Endothelial cell of umbilical vein (primary cell): ENCODE measurements at regions not wholly inside any gene's neighbourhood (a gene's known extent, or its start where the extent isn't known, plus 50 kb on each side); places are given as distances from the start of the nearest gene placed in this dataset.
A peak's percentile ranks its signal among the peaks of the same experiment; 100 is the strongest.

ENCODE experiments used
- BruUV-seq: library from RNA; stranded (reverse); fragments of 400-500 nt; replicated peaks from 2 replicates; lab custom pipeline; 2021; lab: Mats Ljungman, UMichigan
- CTCF ChIA-PET: fragments of 300-600, 350-600 bp; sonication (Branson Sonifier 250); formaldehyde crosslinking; loops from one replicate; lab custom pipeline; 2021; ENCODE audit warnings: antibody characterized with exemption, inconsistent platforms; lab: Charles Lee
- POLR2A ChIA-PET: fragments of 300-600, 350-600 bp; sonication (Branson Sonifier 250); formaldehyde crosslinking; loops from one replicate; lab custom pipeline; 2021; ENCODE audit warnings: antibody characterized with exemption, inconsistent platforms; lab: Charles Lee
- DNase-seq: peaks from one replicate; pipeline ENCODE4 v3.0.0-alpha.2; 2011; ENCODE audit warnings: low read depth, low spot score
- FAIRE-seq: peaks from 2 replicates; lab custom pipeline; 2011; peaks lifted over from hg19 to GRCh38; lab: Jason Lieb, UNC
- H2AFZ ChIP-seq: 2 replicates; pipeline ENCODE4 v1.6.0; 2012; ENCODE audit warnings: low read depth, low read length, control low read depth, inconsistent platforms
- H3K27ac ChIP-seq: 2 replicates; pipeline ENCODE4 v1.5.1; 2011; ENCODE audit warnings: low read depth, mild to moderate bottlenecking, control low read depth, low read length, moderate library complexity; ENCODE audit not compliant: insufficient read depth
- H3K27me3 ChIP-seq, 2 experiments: 2 replicates each; pipeline versions ENCODE4 v1.6.0 to v1.6.1; 2011; ENCODE audit warnings: low read length in 2 of 2, mixed read lengths in 1 of 2; ENCODE audit not compliant: control insufficient read depth in 2 of 2, insufficient read depth in 2 of 2
- H3K36me3 ChIP-seq, 2 experiments: 2 replicates in 1 of 2; 3 replicates in 1 of 2; pipeline ENCODE4 v1.5.1; 2011; ENCODE audit warnings: low read length in 2 of 2, mild to moderate bottlenecking in 1 of 2, moderate library complexity in 1 of 2; ENCODE audit not compliant: control insufficient read depth in 2 of 2, insufficient read depth in 2 of 2; ENCODE audit errors: extremely low read depth in 1 of 2
- H3K4me1 ChIP-seq: 3 replicates; pipeline ENCODE4 v1.5.1; 2011; ENCODE audit warnings: mild to moderate bottlenecking, low read length; ENCODE audit not compliant: control insufficient read depth, insufficient read depth; ENCODE audit errors: extremely low read depth
- H3K4me2 ChIP-seq: 2 replicates; pipeline ENCODE4 v1.6.1; 2011; ENCODE audit warnings: low read length, control low read depth, mixed read lengths; ENCODE audit not compliant: insufficient read depth
- H3K4me3 ChIP-seq, 3 experiments: fragments of 200-600 bp in 1 of 3; sonication (generic), shearing (Covaris generic) in 1 of 3; replicated peaks in 1 of 3; 2 replicates each; pipeline ENCODE4 v1.5.1; 2011 to 2016; ENCODE audit warnings: control low read depth in 3 of 3, low read length in 3 of 3, mild to moderate bottlenecking in 2 of 3, inconsistent platforms in 1 of 3, low read depth in 1 of 3, moderate library complexity in 1 of 3; ENCODE audit not compliant: insufficient read depth in 1 of 3
- H3K79me2 ChIP-seq: 2 replicates; pipeline ENCODE4 v1.6.0; 2012; ENCODE audit warnings: low read length, inconsistent platforms; ENCODE audit not compliant: control insufficient read depth, insufficient read depth
- H3K9ac ChIP-seq: replicated peaks from 2 replicates; pipeline ENCODE3; 2011; ENCODE audit warnings: low read length, control low read depth; ENCODE audit not compliant: insufficient read depth; ENCODE audit errors: extremely low read depth
- H3K9me1 ChIP-seq: replicated peaks from 3 replicates; pipeline ENCODE4 v1.6.0; 2011; ENCODE audit warnings: mild to moderate bottlenecking, low read length; ENCODE audit not compliant: control insufficient read depth, insufficient read depth; ENCODE audit errors: extremely low read depth
- H3K9me3 ChIP-seq: replicated peaks from 2 replicates; pipeline ENCODE4 v1.5.1; 2012; ENCODE audit warnings: low read length, inconsistent platforms; ENCODE audit not compliant: control insufficient read depth, insufficient read depth
- H4K20me1 ChIP-seq: replicated peaks from 2 replicates; pipeline ENCODE3; 2011; ENCODE audit warnings: mild to moderate bottlenecking, low read length; ENCODE audit not compliant: control insufficient read depth, insufficient read depth; ENCODE audit errors: extremely low read depth
- GATA2 ChIP-seq: IDR thresholded peaks from 2 replicates; pipeline ENCODE4 v1.7.0; 2011; ENCODE audit warnings: low read depth, mild to moderate bottlenecking, moderate library complexity, mixed read lengths, low read length; ENCODE audit not compliant: insufficient read length, insufficient read depth
- JUN ChIP-seq: IDR thresholded peaks from 2 replicates; pipeline ENCODE4 v1.6.1; 2011; ENCODE audit warnings: borderline replicate concordance, low read depth; ENCODE audit not compliant: insufficient read length, insufficient read depth
- MYC ChIP-seq: IDR thresholded peaks from one replicate; pipeline ENCODE4 v1.6.1; 2011; ENCODE audit warnings: mild to moderate bottlenecking, low read depth, low read length
- POLR2A ChIP-seq: IDR thresholded peaks from 2 replicates; pipeline ENCODE4 v1.6.1; 2012; ENCODE audit warnings: low read depth, mild to moderate bottlenecking, control low read depth, low read length
- dilution Hi-C: fragments of 300-500 bp; cut with MboI; formaldehyde crosslinking; loops from one replicate; pipeline ENCODE4 v1.15.0; 2019; ENCODE audit warnings: low sequenced_read_pairs; ENCODE audit not compliant: extremely low pct_ligation_motif_present
- intact Hi-C: fragments of 100-400 bp; cut with micrococcal nuclease; formaldehyde crosslinking; loops from one replicate; pipeline ENCODE4 v1.10.0; 2022
- TF ChIP-seq, protein P1 (sequence below), 2 donors: IDR thresholded peaks; 1 replicate in 1 of 2; 2 replicates in 1 of 2; pipeline ENCODE4 v1.5.1; 2011; ENCODE audit warnings: low read length in 2 of 2, mild to moderate bottlenecking in 2 of 2, moderate library complexity in 2 of 2, control low read depth in 1 of 2, inconsistent platforms in 1 of 2, low read depth in 1 of 2; ENCODE audit not compliant: insufficient read depth in 1 of 2; ENCODE audit errors: extremely low read depth in 1 of 2
- TF ChIP-seq, protein P2 (sequence below): IDR thresholded peaks from 2 replicates; pipeline ENCODE4 v1.6.1; 2011; ENCODE audit not compliant: insufficient read depth, insufficient read length

DNA sequence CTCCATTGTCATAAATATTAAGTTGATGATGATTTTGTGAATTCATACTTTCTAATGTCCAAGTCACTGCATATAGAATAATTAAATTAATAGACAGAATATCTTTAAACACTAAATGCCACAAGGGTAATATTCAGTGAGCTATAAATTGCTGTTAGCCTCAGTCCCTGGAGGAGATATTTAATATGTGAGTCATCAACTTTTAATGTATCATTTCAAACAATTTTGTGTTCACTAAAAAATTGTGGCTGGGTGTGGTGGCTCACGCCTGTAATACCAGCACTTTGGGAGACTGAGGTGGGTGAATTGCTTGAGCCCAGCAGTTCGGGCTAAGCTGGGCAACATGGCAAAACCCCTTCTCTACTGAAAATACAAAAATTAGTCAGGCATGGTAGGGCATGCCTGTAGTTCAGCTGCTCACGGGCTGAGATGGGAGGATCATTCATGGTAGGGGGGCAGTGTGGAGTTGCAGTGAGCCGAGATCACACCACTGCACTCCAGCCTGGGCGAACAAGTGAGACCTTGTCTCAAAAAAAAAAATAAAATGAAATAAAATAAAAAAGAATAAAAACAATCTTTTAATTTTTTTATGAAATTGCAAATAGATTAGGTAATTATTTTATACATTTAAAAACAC is 717.3 kb upstream of the CHD1 start:
- Histone ChIP-seq H4K20me1 (no peaks in the 10 kb centered on the region), H3K9me1 (no peaks in the 10 kb centered on the region), H3K9me3 (no peaks in the 10 kb centered on the region), H3K4me3 (no peak overlapping the region), H3K4me2 (no peak overlapping the region), H3K9ac (no peak overlapping the region), H3K36me3 (no peaks in the 10 kb centered on the region), H2AFZ (peak overlapping the region; percentile 21), H3K27ac (no peak overlapping the region), H3K27me3 (no peaks in the 10 kb centered on the region), H3K4me1 (no peaks in the 10 kb centered on the region), H3K79me2 (no peaks in the 10 kb centered on the region)
- dilution Hi-C loops (no loop called here), intact Hi-C loops (no loop called here)
- no TSS peak for BruUV-seq
- ChIA-PET CTCF (interaction anchor here (2.1 kb wide), 1 partner anchor 541 kb away, joined by 4 read pairs; no protein-coding TSS in a partner anchor), POLR2A (no interaction called here)
- no peak for DNase-seq
- TF ChIP-seq, protein P1, sequence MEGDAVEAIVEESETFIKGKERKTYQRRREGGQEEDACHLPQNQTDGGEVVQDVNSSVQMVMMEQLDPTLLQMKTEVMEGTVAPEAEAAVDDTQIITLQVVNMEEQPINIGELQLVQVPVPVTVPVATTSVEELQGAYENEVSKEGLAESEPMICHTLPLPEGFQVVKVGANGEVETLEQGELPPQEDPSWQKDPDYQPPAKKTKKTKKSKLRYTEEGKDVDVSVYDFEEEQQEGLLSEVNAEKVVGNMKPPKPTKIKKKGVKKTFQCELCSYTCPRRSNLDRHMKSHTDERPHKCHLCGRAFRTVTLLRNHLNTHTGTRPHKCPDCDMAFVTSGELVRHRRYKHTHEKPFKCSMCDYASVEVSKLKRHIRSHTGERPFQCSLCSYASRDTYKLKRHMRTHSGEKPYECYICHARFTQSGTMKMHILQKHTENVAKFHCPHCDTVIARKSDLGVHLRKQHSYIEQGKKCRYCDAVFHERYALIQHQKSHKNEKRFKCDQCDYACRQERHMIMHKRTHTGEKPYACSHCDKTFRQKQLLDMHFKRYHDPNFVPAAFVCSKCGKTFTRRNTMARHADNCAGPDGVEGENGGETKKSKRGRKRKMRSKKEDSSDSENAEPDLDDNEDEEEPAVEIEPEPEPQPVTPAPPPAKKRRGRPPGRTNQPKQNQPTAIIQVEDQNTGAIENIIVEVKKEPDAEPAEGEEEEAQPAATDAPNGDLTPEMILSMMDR (IDR thresholded peaks at IDR 0.05; ENCODE audit: extremely low read depth in 1 of 2, insufficient read depth in 1 of 2, low read depth in 1 of 2, low read length in 2 of 2): no peak
- TF ChIP-seq POLR2A (no peak), JUN (no peak), MYC (no peak), GATA2 (no peak)
- TF ChIP-seq, protein P2, sequence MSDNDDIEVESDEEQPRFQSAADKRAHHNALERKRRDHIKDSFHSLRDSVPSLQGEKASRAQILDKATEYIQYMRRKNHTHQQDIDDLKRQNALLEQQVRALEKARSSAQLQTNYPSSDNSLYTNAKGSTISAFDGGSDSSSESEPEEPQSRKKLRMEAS: no peak
- no peak for FAIRE-seq
